ENCODE measurements at regions not wholly inside any gene's neighbourhood (a gene's known extent, or its start where the extent isn't known, plus 50 kb on each side); places are given as distances from the start of the nearest gene placed in this dataset.
"Not testable (repeated sequence)": the region's sequence is repeated elsewhere in the genome, so short reads cannot be mapped to it uniquely, and the experiment has no call there.

GRCh38 chr2:129504646-129505045, 474.8 kb upstream of the RAB6C start:
- no peak for DNase-seq (ENCODE audit: low read depth in 3 of 3, low spot score in 1 of 3)

- DNase-seq (ENCODE audit: low read depth in 3 of 3, low spot score in 1 of 3), result no peak
These were observed 460.5 kb upstream of the RAB6C start for GRCh38 chr2:129518937-129519336.

GRCh38 chr2:129532158-129532557, 447.3 kb upstream of the RAB6C start:
- DNase-seq (ENCODE audit: low read depth in 3 of 3, low spot score in 1 of 3), result not testable (repeated sequence)

GRCh38 chr2:129548880-129549279, 430.6 kb upstream of the RAB6C start:
- no peak for DNase-seq (ENCODE audit: low read depth in 3 of 3, low spot score in 1 of 3)

- no peak for DNase-seq (ENCODE audit: low read depth in 3 of 3, low spot score in 1 of 3)
These were observed 428.9 kb upstream of the RAB6C start for GRCh38 chr2:129550536-129550935.

- no peak for DNase-seq (ENCODE audit: low read depth in 3 of 3, low spot score in 1 of 3)
These were observed 425.1 kb upstream of the RAB6C start for GRCh38 chr2:129554373-129554772.

- no peak for DNase-seq (ENCODE audit: low read depth in 3 of 3, low spot score in 1 of 3)
These were observed 420.4 kb upstream of the RAB6C start for GRCh38 chr2:129559101-129559500.

- DNase-seq (ENCODE audit: low read depth in 3 of 3, low spot score in 1 of 3), result no peak
These were observed 413.8 kb upstream of the RAB6C start for GRCh38 chr2:129565551-129566109.

- not testable (repeated sequence) for DNase-seq (ENCODE audit: low read depth in 3 of 3, low spot score in 1 of 3)
These were observed 408.7 kb upstream of the RAB6C start for GRCh38 chr2:129570812-129571211.

GRCh38 chr2:129575431-129575830, 404.0 kb upstream of the RAB6C start:
- DNase-seq (ENCODE audit: low read depth in 3 of 3, low spot score in 1 of 3), result no peak

GRCh38 chr2:129575880-129576279, 403.6 kb upstream of the RAB6C start:
- no peak for DNase-seq (ENCODE audit: low read depth in 3 of 3, low spot score in 1 of 3)

- no peak for DNase-seq (ENCODE audit: low read depth in 3 of 3, low spot score in 1 of 3)
These were observed 399.5 kb upstream of the RAB6C start for GRCh38 chr2:129580001-129580400.

- DNase-seq (ENCODE audit: low read depth in 3 of 3, low spot score in 1 of 3), result no peak
These were observed 393.7 kb upstream of the RAB6C start for GRCh38 chr2:129585760-129586159.

GRCh38 chr2:129587426-129588064, 391.9 kb upstream of the RAB6C start:
- DNase-seq (ENCODE audit: low read depth in 3 of 3, low spot score in 1 of 3), result no peak

GRCh38 chr2:129604560-129604959, 374.9 kb upstream of the RAB6C start:
- no peak for DNase-seq (ENCODE audit: low read depth in 3 of 3, low spot score in 1 of 3)

GRCh38 chr2:129605646-129606045, 373.8 kb upstream of the RAB6C start:
- no peak for DNase-seq (ENCODE audit: low read depth in 3 of 3, low spot score in 1 of 3)

- no peak for DNase-seq (ENCODE audit: low read depth in 3 of 3, low spot score in 1 of 3)
These were observed 372.8 kb upstream of the RAB6C start for GRCh38 chr2:129606496-129607270.

GRCh38 chr2:129609224-129609623, 370.2 kb upstream of the RAB6C start:
- DNase-seq (ENCODE audit: low read depth in 3 of 3, low spot score in 1 of 3), result no peak

- DNase-seq (ENCODE audit: low read depth in 3 of 3, low spot score in 1 of 3), result no peak
These were observed 368.7 kb upstream of the RAB6C start for GRCh38 chr2:129610766-129611165.

GRCh38 chr2:129611471-129611870, 368.0 kb upstream of the RAB6C start:
- DNase-seq (ENCODE audit: low read depth in 3 of 3, low spot score in 1 of 3), result no peak

GRCh38 chr2:129619471-129619870, 360.0 kb upstream of the RAB6C start:
- DNase-seq (ENCODE audit: low read depth in 3 of 3, low spot score in 1 of 3), result no peak

- no peak for DNase-seq (ENCODE audit: low read depth in 3 of 3, low spot score in 1 of 3)
These were observed 359.1 kb upstream of the RAB6C start for GRCh38 chr2:129620411-129620810.

Measured in stimulated activated CD4-positive, alpha-beta T cell treated with anti-CD3 and anti-CD28 coated beads, TNF-alpha, amount 100 ng/mL, for 1 hour (primary cell).